Esophagus muscularis mucosa (tissue), 4 donors: ENCODE measurements at regions not wholly inside any gene's neighbourhood (a gene's known extent, or its start where the extent isn't known, plus 50 kb on each side); places are given as distances from the start of the nearest gene placed in this dataset.

Experiments
- DNase-seq: peaks from one replicate; pipeline ENCODE4 v3.0.0-alpha.2; 2017; ENCODE audit errors: extremely low spot score
- H3K27ac ChIP-seq, 4 donors: fragments of 200-600 bp; sonication (generic); replicated peaks in 1 of 4; 1 replicate in 3 of 4; 2 replicates in 1 of 4; pipeline ENCODE4 v1.5.1; 2016 to 2019; ENCODE audit warnings: mild to moderate bottlenecking in 1 of 4
- H3K27me3 ChIP-seq, 4 donors: fragments of 200-600 bp; sonication (generic); one replicate each; pipeline versions ENCODE4 v1.5.1 to v1.6.0; 2016 to 2019
- H3K36me3 ChIP-seq, 4 donors: fragments of 200-600 bp; sonication (generic); one replicate each; pipeline ENCODE4 v1.5.1; 2016 to 2019
- H3K4me1 ChIP-seq, 4 donors: fragments of 200-600 bp; sonication (generic); one replicate each; pipeline ENCODE4 v1.5.1; 2016 to 2019
- H3K4me3 ChIP-seq, 4 donors: fragments of 200-600 bp; sonication (generic); 1 replicate in 2 of 4; 2 replicates in 2 of 4; pipeline ENCODE4 v1.5.1; 2016 to 2019; ENCODE audit warnings: mild to moderate bottlenecking in 4 of 4, moderate library complexity in 1 of 4
- H3K9me3 ChIP-seq, 4 donors: fragments of 200-600 bp; sonication (generic); 1 replicate in 3 of 4; 2 replicates in 1 of 4; pipeline ENCODE4 v1.5.1; 2016 to 2019
- CTCF ChIP-seq, 3 experiments: fragments of 200-600 bp in 2 of 3; fragments of 450-650 bp in 1 of 3; sonication (generic) in 2 of 3; IDR thresholded peaks; one replicate each; pipeline ENCODE4 v1.5.1; 2017 to 2019; ENCODE audit warnings: antibody characterized with exemption in 3 of 3, mild to moderate bottlenecking in 2 of 3, moderate library complexity in 1 of 3
- EP300 ChIP-seq: sonication (generic); formaldehyde crosslinking; IDR thresholded peaks from one replicate; pipeline ENCODE4 v1.6.1; 2017; ENCODE audit warnings: antibody characterized with exemption
- POLR2A ChIP-seq: fragments of 450-650 bp; IDR thresholded peaks from one replicate; pipeline ENCODE4 v1.6.1; 2017; ENCODE audit warnings: antibody characterized with exemption, moderate library complexity, mild to moderate bottlenecking, low read depth
- POLR2AphosphoS5 ChIP-seq, 2 donors: sonication (generic); formaldehyde crosslinking; IDR thresholded peaks; one replicate each; pipeline ENCODE4 v1.6.1; 2017; ENCODE audit warnings: antibody characterized with exemption in 2 of 2
- WGBS: methylation state at CpG from one replicate; pipeline ENCODE4 v1.1.5; 2018; 5-methylcytosine and 5-hydroxymethylcytosine counted together
- intact Hi-C: fragments of 100-400 bp; cut with DNase I; formaldehyde crosslinking; loops from one replicate; pipeline ENCODE4 v1.15.1; 2023

GRCh38 chr4:38392223-38392855 is 271.7 kb upstream of the KLF3 start:
- H3K27ac ChIP-seq = no peak overlapping the region
- DNase-seq = no peak
- WGBS = 96% methylated on average over 1 of the region's 1 CpG
- intact Hi-C loops = no loop called here
- H3K36me3 ChIP-seq = no peaks in the 10 kb centered on the region
- H3K4me3 ChIP-seq = no peak overlapping the region
- no peaks in the 10 kb centered on the region for H3K27me3 ChIP-seq
- peaks cover 0 to 15% (median 6%) of the 10 kb centered on the region in 4 donors for H3K9me3 ChIP-seq
- H3K4me1 ChIP-seq = peaks cover 5 to 8% (median 6%) of the 10 kb centered on the region in 4 donors
- TF ChIP-seq POLR2AphosphoS5 (IDR thresholded peaks at IDR 0.05) (no peak), POLR2A (no peak), CTCF (IDR thresholded peaks at IDR 0.05) (no peak), EP300 (no peak)

- Histone ChIP-seq H3K4me1 (no peaks in the 10 kb centered on the region), H3K9me3 (peaks cover 0 to 15% (median 6%) of the 10 kb centered on the region in 4 donors), H3K27me3 (no peaks in the 10 kb centered on the region), H3K4me3 (no peak overlapping the region), H3K27ac (no peak overlapping the region), H3K36me3 (no peaks in the 10 kb centered on the region)
- 96% methylated on average over 3 of the region's 3 CpGs for WGBS
- intact Hi-C loops = no loop called here
- TF ChIP-seq EP300 = no peak
- no peak for TF ChIP-seq POLR2A
- TF ChIP-seq POLR2AphosphoS5 (IDR thresholded peaks at IDR 0.05) = no peak
- TF ChIP-seq CTCF (IDR thresholded peaks at IDR 0.05) = no peak
- DNase-seq = no peak
Measured at GRCh38 chr4:38396091-38396490, 267.9 kb upstream of the KLF3 start.

GRCh38 chr4:38396845-38397547 is 267.0 kb upstream of the KLF3 start:
- peaks cover 0 to 8% (median 5%) of the 10 kb centered on the region in 4 donors for H3K9me3 ChIP-seq
- WGBS = 61% methylated on average over 4 of the region's 4 CpGs
- H3K4me1 ChIP-seq = no peaks in the 10 kb centered on the region
- DNase-seq = no peak
- H3K27me3 ChIP-seq = no peaks in the 10 kb centered on the region
- intact Hi-C loops = no loop called here
- no peak for TF ChIP-seq POLR2AphosphoS5 (IDR thresholded peaks at IDR 0.05)
- TF ChIP-seq EP300 = no peak
- TF ChIP-seq POLR2A = no peak
- TF ChIP-seq CTCF (IDR thresholded peaks at IDR 0.05) = no peak
- no peak overlapping the region for H3K4me3 ChIP-seq
- no peak overlapping the region for H3K27ac ChIP-seq
- H3K36me3 ChIP-seq = no peaks in the 10 kb centered on the region

DNA sequence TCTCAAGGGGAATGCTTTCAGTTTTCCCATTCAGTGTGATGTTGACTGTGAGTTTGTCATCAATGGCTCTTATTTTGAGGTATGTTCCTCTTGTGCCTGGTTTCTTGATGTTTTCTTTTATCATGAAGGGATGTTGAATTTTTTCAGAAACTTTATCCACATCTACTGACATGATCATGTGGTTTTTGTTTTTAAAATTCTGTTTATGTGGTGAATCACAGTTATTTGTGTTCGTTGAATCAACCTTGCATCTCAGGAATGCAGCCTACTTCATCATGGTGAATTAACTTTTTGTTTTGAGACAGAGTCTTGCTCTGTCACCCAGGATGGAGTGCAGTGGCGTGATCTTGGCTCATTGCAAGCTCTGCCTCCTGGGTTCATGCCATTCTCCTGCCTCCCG is 263.1 kb upstream of the KLF3 start:
- no peak overlapping the region for H3K27ac ChIP-seq
- TF ChIP-seq POLR2A (no peak), CTCF (IDR thresholded peaks at IDR 0.05) (no peak), EP300 (no peak), POLR2AphosphoS5 (IDR thresholded peaks at IDR 0.05) (no peak)
- no peak overlapping the region for H3K4me3 ChIP-seq
- H3K4me1 ChIP-seq = no peaks in the 10 kb centered on the region
- 95% methylated on average over 3 of the region's 3 CpGs for WGBS
- no peaks in the 10 kb centered on the region for H3K27me3 ChIP-seq
- DNase-seq = no peak
- H3K36me3 ChIP-seq = no peaks in the 10 kb centered on the region
- no peaks in the 10 kb centered on the region for H3K9me3 ChIP-seq
- intact Hi-C loops = no loop called here
